ENCODE measurements at regions not wholly inside any gene's neighbourhood (a gene's known extent, or its start where the extent isn't known, plus 50 kb on each side); places are given as distances from the start of the nearest gene placed in this dataset.
"Not testable (repeated sequence)": the region's sequence is repeated elsewhere in the genome, so short reads cannot be mapped to it uniquely, and the experiment has no call there.

GRCh38 chr3:154835639-154836038, 244.5 kb upstream of the MME start:
- no peak overlapping the region for H3K4me2 ChIP-seq (ENCODE audit: insufficient read depth, low read length, poor library complexity, severe bottlenecking)
- no peak overlapping the region for H3K4ac ChIP-seq (ENCODE audit: low read length)
- no peak overlapping the region for H3K14ac ChIP-seq (ENCODE audit: low read length)
- no peak overlapping the region for H2BK15ac ChIP-seq (ENCODE audit: low read length)
- WGBS, 2 donors (ENCODE audit: extremely low coverage in 2 of 2, insufficient read length in 2 of 2, insufficient replicate concordance in 1 of 2), result no CpG with 5 or more reads among the region's 3 CpGs
- no peaks in the 10 kb centered on the region for H3K27me3 ChIP-seq (ENCODE audit: control insufficient read depth in 3 of 3, insufficient read depth in 3 of 3, low read depth in 1 of 3, low read length in 3 of 3)
- H4K91ac ChIP-seq (ENCODE audit: low read depth, low read length, poor library complexity), result no peak overlapping the region
- H2BK12ac ChIP-seq (ENCODE audit: low read length), result no peak overlapping the region
- H3K4me3 ChIP-seq (ENCODE audit: low read length in 2 of 2), result no peak overlapping the region
- H2AFZ ChIP-seq (ENCODE audit: low read length), result no peak overlapping the region
- no peaks in the 10 kb centered on the region for H3K9me3 ChIP-seq (replicated peaks in 1 of 2; ENCODE audit: control insufficient read depth in 2 of 2, insufficient read depth in 1 of 2, low read depth in 1 of 2, low read length in 2 of 2)
- DNase-seq (ENCODE audit: low spot score), result no peak
- H2BK120ac ChIP-seq (ENCODE audit: low read depth, low read length), result no peak overlapping the region
- H3K4me1 ChIP-seq (ENCODE audit: control insufficient read depth in 2 of 2, insufficient read depth in 1 of 2, low read depth in 1 of 2, low read length in 2 of 2), result no peaks in the 10 kb centered on the region
- no peak overlapping the region for H3K23ac ChIP-seq (ENCODE audit: low read depth, low read length, poor library complexity)
- no peak overlapping the region for H4K8ac ChIP-seq (ENCODE audit: low read depth, low read length)
- H3K18ac ChIP-seq (ENCODE audit: low read length), result no peak overlapping the region
- no peak overlapping the region for H3K27ac ChIP-seq (replicated peaks; ENCODE audit: low read length)
- no peaks in the 10 kb centered on the region for H3K79me1 ChIP-seq (ENCODE audit: low read depth, low read length)
- no peak overlapping the region for H2BK5ac ChIP-seq (ENCODE audit: low read length)
- no peak overlapping the region for H2AK5ac ChIP-seq (ENCODE audit: low read depth, low read length)
- H3K9ac ChIP-seq (ENCODE audit: low read depth, low read length, poor library complexity), result no peak overlapping the region
- H3K36me3 ChIP-seq (replicated peaks in 1 of 2; ENCODE audit: control insufficient read depth in 2 of 2, insufficient read depth in 2 of 2, low read length in 2 of 2), result no peaks in the 10 kb centered on the region

- no CpG with 5 or more reads among the region's 12 CpGs for WGBS, 2 donors (ENCODE audit: extremely low coverage in 2 of 2, insufficient read length in 2 of 2, insufficient replicate concordance in 1 of 2)
Measured at GRCh38 chr3:154834831-154835230, 245.3 kb upstream of the MME start.

GRCh38 chr3:154829929-154830328, 250.2 kb upstream of the MME start:
- no peak overlapping the region for H3K4ac ChIP-seq (ENCODE audit: low read length)
- peaks cover 0 to 2% of the 10 kb centered on the region in 2 donors for H3K9me3 ChIP-seq (replicated peaks in 1 of 2; ENCODE audit: control insufficient read depth in 2 of 2, insufficient read depth in 1 of 2, low read depth in 1 of 2, low read length in 2 of 2)
- no peak overlapping the region for H3K9ac ChIP-seq (ENCODE audit: low read depth, low read length, poor library complexity)

More at GRCh38 chr3:154834831-154835230, 245.3 kb upstream of the MME start:
- not testable (repeated sequence) for H2BK120ac ChIP-seq (ENCODE audit: low read depth, low read length); H3K4me2 ChIP-seq (ENCODE audit: insufficient read depth, low read length, poor library complexity, severe bottlenecking); H3K27ac ChIP-seq (replicated peaks; ENCODE audit: low read length); H3K23ac ChIP-seq (ENCODE audit: low read depth, low read length, poor library complexity); H3K4me1 ChIP-seq (ENCODE audit: control insufficient read depth in 2 of 2, insufficient read depth in 1 of 2, low read depth in 1 of 2, low read length in 2 of 2); H3K9ac ChIP-seq (ENCODE audit: low read depth, low read length, poor library complexity); H2AK5ac ChIP-seq (ENCODE audit: low read depth, low read length); DNase-seq (ENCODE audit: low spot score); H2AFZ ChIP-seq (ENCODE audit: low read length); H3K14ac ChIP-seq (ENCODE audit: low read length); H3K36me3 ChIP-seq (replicated peaks in 1 of 2; ENCODE audit: control insufficient read depth in 2 of 2, insufficient read depth in 2 of 2, low read length in 2 of 2); H3K4me3 ChIP-seq (ENCODE audit: low read length in 2 of 2); H4K8ac ChIP-seq (ENCODE audit: low read depth, low read length); H2BK15ac ChIP-seq (ENCODE audit: low read length); H3K79me1 ChIP-seq (ENCODE audit: low read depth, low read length); H3K9me3 ChIP-seq (replicated peaks in 1 of 2; ENCODE audit: control insufficient read depth in 2 of 2, insufficient read depth in 1 of 2, low read depth in 1 of 2, low read length in 2 of 2); H2BK12ac ChIP-seq (ENCODE audit: low read length); H2BK5ac ChIP-seq (ENCODE audit: low read length); H4K91ac ChIP-seq (ENCODE audit: low read depth, low read length, poor library complexity); H3K27me3 ChIP-seq (ENCODE audit: control insufficient read depth in 3 of 3, insufficient read depth in 3 of 3, low read depth in 1 of 3, low read length in 3 of 3); H3K4ac ChIP-seq (ENCODE audit: low read length); H3K18ac ChIP-seq (ENCODE audit: low read length)

GRCh38 chr3:154819491-154819890, 260.6 kb upstream of the MME start:
- Histone ChIP-seq H3K27me3 (ENCODE audit: control insufficient read depth in 3 of 3, insufficient read depth in 3 of 3, low read depth in 1 of 3, low read length in 3 of 3) (no peaks in the 10 kb centered on the region), H3K9ac (ENCODE audit: low read depth, low read length, poor library complexity) (no peak overlapping the region), H2AFZ (ENCODE audit: low read length) (no peak overlapping the region), H3K4ac (ENCODE audit: low read length) (no peak overlapping the region), H2BK120ac (ENCODE audit: low read depth, low read length) (no peak overlapping the region), H3K18ac (ENCODE audit: low read length) (no peak overlapping the region), H3K4me2 (ENCODE audit: insufficient read depth, low read length, poor library complexity, severe bottlenecking) (no peak overlapping the region), H2AK5ac (ENCODE audit: low read depth, low read length) (no peak overlapping the region), H2BK12ac (ENCODE audit: low read length) (no peak overlapping the region), H3K23ac (ENCODE audit: low read depth, low read length, poor library complexity) (no peak overlapping the region), H3K14ac (ENCODE audit: low read length) (no peak overlapping the region), H4K91ac (ENCODE audit: low read depth, low read length, poor library complexity) (no peak overlapping the region), H3K4me1 (ENCODE audit: control insufficient read depth in 2 of 2, insufficient read depth in 1 of 2, low read depth in 1 of 2, low read length in 2 of 2) (no peaks in the 10 kb centered on the region), H2BK5ac (ENCODE audit: low read length) (no peak overlapping the region), H3K4me3 (ENCODE audit: low read length in 2 of 2) (no peak overlapping the region), H4K8ac (ENCODE audit: low read depth, low read length) (no peak overlapping the region), H2BK15ac (ENCODE audit: low read length) (no peak overlapping the region), H3K9me3 (replicated peaks in 1 of 2; ENCODE audit: control insufficient read depth in 2 of 2, insufficient read depth in 1 of 2, low read depth in 1 of 2, low read length in 2 of 2) (no peaks in the 10 kb centered on the region), H3K36me3 (replicated peaks in 1 of 2; ENCODE audit: control insufficient read depth in 2 of 2, insufficient read depth in 2 of 2, low read length in 2 of 2) (no peaks in the 10 kb centered on the region), H3K27ac (replicated peaks; ENCODE audit: low read length) (no peak overlapping the region), H3K79me1 (ENCODE audit: low read depth, low read length) (no peaks in the 10 kb centered on the region)
- WGBS, 2 donors (ENCODE audit: extremely low coverage in 2 of 2, insufficient read length in 2 of 2, insufficient replicate concordance in 1 of 2), result no CpG with 5 or more reads among the region's 3 CpGs
- DNase-seq (ENCODE audit: low spot score), result no peak

More at GRCh38 chr3:154829929-154830328, 250.2 kb upstream of the MME start:
- H2BK120ac ChIP-seq (ENCODE audit: low read depth, low read length), result no peak overlapping the region
- no peak overlapping the region for H2AFZ ChIP-seq (ENCODE audit: low read length)
- no peak overlapping the region for H3K23ac ChIP-seq (ENCODE audit: low read depth, low read length, poor library complexity)
- H3K27me3 ChIP-seq (ENCODE audit: control insufficient read depth in 3 of 3, insufficient read depth in 3 of 3, low read depth in 1 of 3, low read length in 3 of 3), result no peaks in the 10 kb centered on the region
- no peaks in the 10 kb centered on the region for H3K36me3 ChIP-seq (replicated peaks in 1 of 2; ENCODE audit: control insufficient read depth in 2 of 2, insufficient read depth in 2 of 2, low read length in 2 of 2)
- H2BK15ac ChIP-seq (ENCODE audit: low read length), result no peak overlapping the region
- no peak overlapping the region for H3K27ac ChIP-seq (replicated peaks; ENCODE audit: low read length)
- H3K79me1 ChIP-seq (ENCODE audit: low read depth, low read length), result no peaks in the 10 kb centered on the region
- H3K4me3 ChIP-seq (ENCODE audit: low read length in 2 of 2), result no peak overlapping the region
- H2BK12ac ChIP-seq (ENCODE audit: low read length), result no peak overlapping the region
- no peak overlapping the region for H2BK5ac ChIP-seq (ENCODE audit: low read length)
- WGBS, 2 donors (ENCODE audit: extremely low coverage in 2 of 2, insufficient read length in 2 of 2, insufficient replicate concordance in 1 of 2), result no CpG with 5 or more reads among the region's 2 CpGs
- H3K14ac ChIP-seq (ENCODE audit: low read length), result no peak overlapping the region
- no peaks in the 10 kb centered on the region for H3K4me1 ChIP-seq (ENCODE audit: control insufficient read depth in 2 of 2, insufficient read depth in 1 of 2, low read depth in 1 of 2, low read length in 2 of 2)
- no peak overlapping the region for H3K18ac ChIP-seq (ENCODE audit: low read length)
- DNase-seq (ENCODE audit: low spot score), result no peak
- H2AK5ac ChIP-seq (ENCODE audit: low read depth, low read length), result no peak overlapping the region
- no peak overlapping the region for H3K4me2 ChIP-seq (ENCODE audit: insufficient read depth, low read length, poor library complexity, severe bottlenecking)
- H4K91ac ChIP-seq (ENCODE audit: low read depth, low read length, poor library complexity), result no peak overlapping the region
- H4K8ac ChIP-seq (ENCODE audit: low read depth, low read length), result no peak overlapping the region
